HG02943 (cell line): ENCODE measurements at regions not wholly inside any gene's neighbourhood (a gene's known extent, or its start where the extent isn't known, plus 50 kb on each side); places are given as distances from the start of the nearest gene placed in this dataset.
"Not testable (repeated sequence)": the region's sequence is repeated elsewhere in the genome, so short reads cannot be mapped to it uniquely, and the experiment has no call there.

Experiments
- ATAC-seq: cut with Tn5 transposase; IDR thresholded peaks from one replicate; pipeline ENCODE4 v1.9.1; 2021; ENCODE audit warnings: mild to moderate bottlenecking, low read depth, moderate library complexity; ENCODE audit not compliant: unreplicated experiment

GRCh38 chr6:147651-148050 lies 144.6 kb upstream of the DUSP22 start:
- not testable (repeated sequence) for ATAC-seq

- ATAC-seq, result peak; percentile 97
Measured at GRCh38 chr6:148051-148984, 144.0 kb upstream of the DUSP22 start.

GRCh38 chr6:150147-150546 lies 142.1 kb upstream of the DUSP22 start:
- ATAC-seq, result not testable (repeated sequence)

- ATAC-seq, result not testable (repeated sequence)
Measured at GRCh38 chr6:152436-152835, 139.9 kb upstream of the DUSP22 start.

- not testable (repeated sequence) for ATAC-seq
Measured at GRCh38 chr6:153026-153425, 139.3 kb upstream of the DUSP22 start.

GRCh38 chr6:153867-154266 lies 138.4 kb upstream of the DUSP22 start:
- not testable (repeated sequence) for ATAC-seq

- not testable (repeated sequence) for ATAC-seq
Measured at GRCh38 chr6:154321-155092, 137.8 kb upstream of the DUSP22 start.

GRCh38 chr6:156010-156409 lies 136.3 kb upstream of the DUSP22 start:
- ATAC-seq, result no peak

GRCh38 chr6:156441-157140 lies 135.7 kb upstream of the DUSP22 start:
- ATAC-seq, result not testable (repeated sequence)

- ATAC-seq, result not testable (repeated sequence)
Measured at GRCh38 chr6:157176-157575, 135.1 kb upstream of the DUSP22 start.

- not testable (repeated sequence) for ATAC-seq
Measured at GRCh38 chr6:161657-162056, 130.6 kb upstream of the DUSP22 start.

GRCh38 chr6:164720-165119 lies 127.6 kb upstream of the DUSP22 start:
- no peak for ATAC-seq

GRCh38 chr6:165263-165662 lies 127.0 kb upstream of the DUSP22 start:
- ATAC-seq, result no peak

- ATAC-seq, result no peak
Measured at GRCh38 chr6:165906-166305, 126.4 kb upstream of the DUSP22 start.

GRCh38 chr6:168865-169455 lies 123.3 kb upstream of the DUSP22 start:
- no peak for ATAC-seq

- no peak for ATAC-seq
Measured at GRCh38 chr6:174036-174435, 118.3 kb upstream of the DUSP22 start.

- no peak for ATAC-seq
Measured at GRCh38 chr6:175680-176079, 116.6 kb upstream of the DUSP22 start.

- ATAC-seq, result no peak
Measured at GRCh38 chr6:176766-177165, 115.5 kb upstream of the DUSP22 start.

GRCh38 chr6:178119-178518 lies 114.2 kb upstream of the DUSP22 start:
- no peak for ATAC-seq

GRCh38 chr6:178929-179328 lies 113.4 kb upstream of the DUSP22 start:
- not testable (repeated sequence) for ATAC-seq
